Gastrocnemius medialis (tissue), 4 donors: ENCODE measurements at regions not wholly inside any gene's neighbourhood (a gene's known extent, or its start where the extent isn't known, plus 50 kb on each side); places are given as distances from the start of the nearest gene placed in this dataset.

Source experiments
- POLR2A ChIP-seq, 2 donors: fragments of 450-650 bp; IDR thresholded peaks; one replicate each; pipeline ENCODE4 v1.6.1; 2017; ENCODE audit warnings: antibody characterized with exemption in 2 of 2, mild to moderate bottlenecking in 2 of 2, moderate library complexity in 2 of 2
- TF ChIP-seq, protein P1 (sequence below), 5 experiments: fragments of 450-650 bp in 3 of 5; fragments of 200-600 bp in 2 of 5; sonication (generic) in 2 of 5; IDR thresholded peaks in 4 of 5; conservative IDR thresholded peaks in 1 of 5; 1 replicate in 4 of 5; 2 replicates in 1 of 5; pipeline ENCODE4 v1.5.1; 2016 to 2019; ENCODE audit warnings: antibody characterized with exemption in 5 of 5, mild to moderate bottlenecking in 3 of 5, moderate library complexity in 3 of 5

DNA sequence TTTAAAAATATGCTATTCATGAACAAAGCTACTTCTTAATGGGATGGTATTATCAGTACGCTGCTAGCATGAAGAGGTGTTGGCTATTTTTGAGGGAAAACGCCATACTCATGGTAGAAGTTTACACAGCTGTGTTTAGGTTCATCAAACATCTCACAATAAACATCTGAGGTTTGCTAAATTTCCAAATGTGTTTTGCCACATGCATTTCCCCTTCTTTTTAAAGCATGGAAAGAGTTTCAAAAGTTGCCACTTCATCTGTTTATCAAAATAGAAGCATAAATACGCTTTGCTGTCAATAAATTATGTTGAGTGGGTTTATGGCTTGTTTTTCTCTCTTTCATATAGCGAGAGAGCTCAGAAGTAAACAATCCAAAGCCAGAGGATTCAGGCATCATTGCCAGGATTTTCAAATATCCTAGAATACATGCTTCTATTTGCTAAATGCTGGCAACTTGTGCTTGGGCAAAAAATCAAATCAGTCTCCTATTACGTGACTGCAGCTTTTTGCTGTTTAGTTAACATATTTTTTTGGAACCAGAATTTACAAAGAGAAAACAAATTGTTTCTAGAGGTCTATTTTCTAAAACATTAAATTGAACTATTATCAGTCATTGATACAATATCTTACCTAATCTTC is 1919.9 kb upstream of the LRRTM1 start:
- TF ChIP-seq, protein P1, sequence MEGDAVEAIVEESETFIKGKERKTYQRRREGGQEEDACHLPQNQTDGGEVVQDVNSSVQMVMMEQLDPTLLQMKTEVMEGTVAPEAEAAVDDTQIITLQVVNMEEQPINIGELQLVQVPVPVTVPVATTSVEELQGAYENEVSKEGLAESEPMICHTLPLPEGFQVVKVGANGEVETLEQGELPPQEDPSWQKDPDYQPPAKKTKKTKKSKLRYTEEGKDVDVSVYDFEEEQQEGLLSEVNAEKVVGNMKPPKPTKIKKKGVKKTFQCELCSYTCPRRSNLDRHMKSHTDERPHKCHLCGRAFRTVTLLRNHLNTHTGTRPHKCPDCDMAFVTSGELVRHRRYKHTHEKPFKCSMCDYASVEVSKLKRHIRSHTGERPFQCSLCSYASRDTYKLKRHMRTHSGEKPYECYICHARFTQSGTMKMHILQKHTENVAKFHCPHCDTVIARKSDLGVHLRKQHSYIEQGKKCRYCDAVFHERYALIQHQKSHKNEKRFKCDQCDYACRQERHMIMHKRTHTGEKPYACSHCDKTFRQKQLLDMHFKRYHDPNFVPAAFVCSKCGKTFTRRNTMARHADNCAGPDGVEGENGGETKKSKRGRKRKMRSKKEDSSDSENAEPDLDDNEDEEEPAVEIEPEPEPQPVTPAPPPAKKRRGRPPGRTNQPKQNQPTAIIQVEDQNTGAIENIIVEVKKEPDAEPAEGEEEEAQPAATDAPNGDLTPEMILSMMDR (IDR thresholded peaks at IDR 0.05 in 4 of 5, conservative IDR thresholded peaks at IDR 0.05 in 1 of 5), result no peak
- no peak for TF ChIP-seq POLR2A (IDR thresholded peaks at IDR 0.05)
